ENCODE measurements at regions not wholly inside any gene's neighbourhood (a gene's known extent, or its start where the extent isn't known, plus 50 kb on each side); places are given as distances from the start of the nearest gene placed in this dataset.

GRCh38 chr5:123754908-123755307 lies 242.9 kb downstream of the CSNK1G3 start:
- no peak for ATAC-seq
- no peaks in the 10 kb centered on the region for H3K36me3 ChIP-seq (ENCODE audit: low read depth)
- DNase-seq: no peak
- no peaks in the 10 kb centered on the region for H3K9me3 ChIP-seq
- no peaks in the 10 kb centered on the region for H3K4me1 ChIP-seq (ENCODE audit: low read depth)
- no peak overlapping the region for H3K4me3 ChIP-seq
- intact Hi-C loops (cut with DNase I, micrococcal nuclease): no loop called here
- TF ChIP-seq CTCF (IDR thresholded peaks at IDR 0.05): no peak

GRCh38 chr5:123753937-123754891 lies 242.2 kb downstream of the CSNK1G3 start:
- TF ChIP-seq CTCF (IDR thresholded peaks at IDR 0.05): no peak
- Histone ChIP-seq H3K4me3 (no peak overlapping the region), H3K36me3 (ENCODE audit: low read depth) (no peaks in the 10 kb centered on the region), H3K4me1 (ENCODE audit: low read depth) (no peaks in the 10 kb centered on the region), H3K9me3 (no peaks in the 10 kb centered on the region)
- ATAC-seq (no peak), DNase-seq (no peak)
- intact Hi-C loops (cut with DNase I, micrococcal nuclease): no loop called here

GRCh38 chr5:123753180-123753936 lies 241.4 kb downstream of the CSNK1G3 start:
- intact Hi-C loops (cut with DNase I, micrococcal nuclease): no loop called here
- H3K36me3 ChIP-seq (ENCODE audit: low read depth): no peaks in the 10 kb centered on the region
- H3K9me3 ChIP-seq: no peaks in the 10 kb centered on the region
- no peak for ATAC-seq
- H3K4me3 ChIP-seq: no peak overlapping the region
- H3K4me1 ChIP-seq (ENCODE audit: low read depth): no peaks in the 10 kb centered on the region
- TF ChIP-seq CTCF (IDR thresholded peaks at IDR 0.05): no peak
- DNase-seq: no peak

GRCh38 chr5:123752552-123753179 lies 240.7 kb downstream of the CSNK1G3 start:
- intact Hi-C loops (cut with DNase I, micrococcal nuclease): no loop called here
- ATAC-seq (peak; percentile 49), DNase-seq (no peak)
- H3K4me1 ChIP-seq (ENCODE audit: low read depth): no peaks in the 10 kb centered on the region
- H3K9me3 ChIP-seq: no peaks in the 10 kb centered on the region
- H3K36me3 ChIP-seq (ENCODE audit: low read depth): no peaks in the 10 kb centered on the region
- no peak for TF ChIP-seq CTCF (IDR thresholded peaks at IDR 0.05)
- no peak overlapping the region for H3K4me3 ChIP-seq

GRCh38 chr5:123751670-123752069 lies 239.7 kb downstream of the CSNK1G3 start:
- H3K9me3 ChIP-seq: no peaks in the 10 kb centered on the region
- no peaks in the 10 kb centered on the region for H3K36me3 ChIP-seq (ENCODE audit: low read depth)
- no peaks in the 10 kb centered on the region for H3K4me1 ChIP-seq (ENCODE audit: low read depth)
- no peak for TF ChIP-seq CTCF (IDR thresholded peaks at IDR 0.05)
- DNase-seq: no peak
- no peak overlapping the region for H3K4me3 ChIP-seq
- intact Hi-C loops (cut with DNase I, micrococcal nuclease): no loop called here
- no peak for ATAC-seq

Measured in mucosa of descending colon (tissue), 3 donors.